BJ (cell line): ENCODE measurements at regions not wholly inside any gene's neighbourhood (a gene's known extent, or its start where the extent isn't known, plus 50 kb on each side); places are given as distances from the start of the nearest gene placed in this dataset.

ENCODE experiments used
- CTCF ChIA-PET: fragments of 350-600 bp; formaldehyde crosslinking; extraction: SDS; loops from one replicate; lab custom pipeline; 2021; ENCODE audit warnings: antibody characterized with exemption, inconsistent platforms; lab: Yijun Ruan, JAX
- POLR2A ChIA-PET: fragments of 300-600 bp; sonication (Branson Sonifier 250); formaldehyde crosslinking; extraction: SDS; loops from one replicate; lab custom pipeline; 2021; ENCODE audit warnings: antibody characterized with exemption; lab: Charles Lee
- DNase-seq: peaks from one replicate; pipeline ENCODE4 v3.0.0-alpha.2; 2011; ENCODE audit warnings: low read depth
- H3K27me3 ChIP-seq: 2 replicates; pipeline ENCODE4 v1.6.0; 2011; ENCODE audit warnings: low read length; ENCODE audit not compliant: control insufficient read depth, insufficient read depth
- H3K36me3 ChIP-seq: 2 replicates; pipeline ENCODE4 v1.5.1; 2011; ENCODE audit warnings: low read length; ENCODE audit not compliant: control insufficient read depth, insufficient read depth
- H3K4me3 ChIP-seq: 2 replicates; pipeline ENCODE4 v1.5.1; 2011; ENCODE audit warnings: low read depth, mild to moderate bottlenecking, control low read depth, low read length
- TF ChIP-seq, protein P1 (sequence below): IDR thresholded peaks from 2 replicates; pipeline ENCODE4 v1.5.1; 2011; ENCODE audit warnings: low read depth, mild to moderate bottlenecking, control low read depth, inconsistent platforms, low read length, moderate library complexity; ENCODE audit not compliant: insufficient read depth

- ChIA-PET POLR2A (no interaction called here), CTCF (no interaction called here)
These were observed 411.0 kb upstream of the AGA start for GRCh38 chr4:177853229-177853628.

DNA sequence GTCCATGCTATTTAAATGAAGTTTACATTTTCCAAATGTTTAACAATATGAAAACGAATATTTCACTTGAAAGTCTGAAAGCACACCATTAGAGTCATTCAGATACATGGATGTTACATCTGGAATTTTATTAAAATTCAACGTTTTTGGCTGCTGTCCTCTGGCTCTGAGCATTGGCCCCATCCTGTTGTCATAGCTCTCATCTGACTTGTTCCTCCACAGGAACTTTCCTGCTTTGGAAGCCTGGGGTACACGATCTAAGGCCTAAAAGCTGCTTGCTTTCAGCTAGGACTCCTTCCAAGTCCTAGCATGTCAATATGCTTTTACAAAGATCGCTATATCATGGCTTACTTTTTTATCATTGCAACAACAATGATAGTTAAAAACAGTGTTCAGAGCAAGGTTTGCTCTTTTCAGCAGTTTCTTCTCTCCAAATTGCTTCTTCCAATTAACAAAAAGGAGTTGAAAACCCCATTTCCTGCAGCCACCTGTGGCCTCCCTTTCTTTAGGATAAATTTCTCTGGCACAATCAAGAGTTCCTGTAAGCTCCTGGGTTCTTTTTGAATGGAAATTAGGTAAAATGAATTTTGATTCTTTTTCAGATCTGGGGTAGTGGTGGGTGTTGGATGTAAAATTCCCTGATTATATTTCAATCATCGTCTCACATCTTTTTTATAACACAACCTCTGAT, 413.4 kb upstream of the AGA start:
- no peak overlapping the region for H3K4me3 ChIP-seq
- DNase-seq = no peak
- no peaks in the 10 kb centered on the region for H3K36me3 ChIP-seq
- POLR2A ChIA-PET = no interaction called here
- TF ChIP-seq, protein P1, sequence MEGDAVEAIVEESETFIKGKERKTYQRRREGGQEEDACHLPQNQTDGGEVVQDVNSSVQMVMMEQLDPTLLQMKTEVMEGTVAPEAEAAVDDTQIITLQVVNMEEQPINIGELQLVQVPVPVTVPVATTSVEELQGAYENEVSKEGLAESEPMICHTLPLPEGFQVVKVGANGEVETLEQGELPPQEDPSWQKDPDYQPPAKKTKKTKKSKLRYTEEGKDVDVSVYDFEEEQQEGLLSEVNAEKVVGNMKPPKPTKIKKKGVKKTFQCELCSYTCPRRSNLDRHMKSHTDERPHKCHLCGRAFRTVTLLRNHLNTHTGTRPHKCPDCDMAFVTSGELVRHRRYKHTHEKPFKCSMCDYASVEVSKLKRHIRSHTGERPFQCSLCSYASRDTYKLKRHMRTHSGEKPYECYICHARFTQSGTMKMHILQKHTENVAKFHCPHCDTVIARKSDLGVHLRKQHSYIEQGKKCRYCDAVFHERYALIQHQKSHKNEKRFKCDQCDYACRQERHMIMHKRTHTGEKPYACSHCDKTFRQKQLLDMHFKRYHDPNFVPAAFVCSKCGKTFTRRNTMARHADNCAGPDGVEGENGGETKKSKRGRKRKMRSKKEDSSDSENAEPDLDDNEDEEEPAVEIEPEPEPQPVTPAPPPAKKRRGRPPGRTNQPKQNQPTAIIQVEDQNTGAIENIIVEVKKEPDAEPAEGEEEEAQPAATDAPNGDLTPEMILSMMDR = no peak
- CTCF ChIA-PET = no interaction called here
- no peaks in the 10 kb centered on the region for H3K27me3 ChIP-seq

More at GRCh38 chr4:177853229-177853628, 411.0 kb upstream of the AGA start:
- H3K36me3 ChIP-seq = no peaks in the 10 kb centered on the region
- TF ChIP-seq, protein P1 = no peak
- no peak for DNase-seq
- no peaks in the 10 kb centered on the region for H3K27me3 ChIP-seq
- H3K4me3 ChIP-seq = no peak overlapping the region

DNA sequence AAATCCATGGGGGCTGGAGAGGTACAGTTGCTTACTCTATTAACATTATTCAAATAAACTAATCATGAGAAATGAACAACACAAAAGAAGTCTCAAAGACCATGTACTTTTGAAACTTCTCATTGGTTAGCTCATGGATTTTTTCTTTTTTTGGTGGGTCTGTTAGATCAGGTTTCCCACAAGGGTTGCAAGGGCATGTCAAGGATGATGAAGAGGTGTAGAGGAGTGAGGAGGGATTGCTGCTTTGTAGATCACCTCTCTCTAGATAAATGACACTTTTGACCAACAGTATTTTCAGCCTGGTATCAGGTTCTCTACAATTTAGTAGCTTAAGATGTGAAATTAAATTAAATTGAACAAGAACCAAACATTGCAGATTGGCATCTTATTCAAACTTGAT, 417.9 kb upstream of the AGA start:
- TF ChIP-seq, protein P1 = no peak
- ChIA-PET CTCF (no interaction called here), POLR2A (no interaction called here)

DNA sequence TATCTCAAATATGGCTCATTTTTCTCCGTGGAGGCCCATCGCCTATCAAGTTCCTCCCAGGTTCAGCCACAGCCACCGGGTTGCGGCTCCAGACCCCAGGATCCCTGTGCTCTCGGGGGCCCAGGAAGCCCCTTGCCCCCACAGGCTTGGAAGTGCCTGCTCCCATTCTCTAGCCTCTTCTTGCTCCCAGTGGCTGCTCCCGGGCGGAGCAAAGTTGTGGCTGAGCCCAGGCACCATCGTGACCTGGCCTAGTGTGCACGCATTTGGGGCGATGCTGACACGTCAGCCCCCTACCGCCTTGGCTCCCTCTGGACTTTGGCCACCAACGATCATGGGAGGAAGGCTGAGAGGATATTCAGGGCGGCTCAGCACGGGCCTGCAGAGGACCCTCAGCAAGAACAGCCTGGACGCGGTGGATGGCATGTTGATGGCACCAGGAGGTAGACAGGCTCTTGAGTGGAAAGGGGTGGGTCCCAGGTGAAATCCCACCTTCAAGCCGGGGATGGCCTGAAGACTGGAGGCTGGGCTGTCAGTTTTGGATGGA, 419.4 kb upstream of the AGA start:
- Histone ChIP-seq H3K27me3 (no peaks in the 10 kb centered on the region), H3K4me3 (no peak overlapping the region), H3K36me3 (no peaks in the 10 kb centered on the region)
- ChIA-PET CTCF (no interaction called here), POLR2A (no interaction called here)
- TF ChIP-seq, protein P1 = no peak
- no peak for DNase-seq

More for the DNA sequence above, 417.9 kb upstream of the AGA start:
- H3K27me3 ChIP-seq = no peaks in the 10 kb centered on the region
- no peak for DNase-seq
- no peaks in the 10 kb centered on the region for H3K36me3 ChIP-seq
- no peak overlapping the region for H3K4me3 ChIP-seq

DNA sequence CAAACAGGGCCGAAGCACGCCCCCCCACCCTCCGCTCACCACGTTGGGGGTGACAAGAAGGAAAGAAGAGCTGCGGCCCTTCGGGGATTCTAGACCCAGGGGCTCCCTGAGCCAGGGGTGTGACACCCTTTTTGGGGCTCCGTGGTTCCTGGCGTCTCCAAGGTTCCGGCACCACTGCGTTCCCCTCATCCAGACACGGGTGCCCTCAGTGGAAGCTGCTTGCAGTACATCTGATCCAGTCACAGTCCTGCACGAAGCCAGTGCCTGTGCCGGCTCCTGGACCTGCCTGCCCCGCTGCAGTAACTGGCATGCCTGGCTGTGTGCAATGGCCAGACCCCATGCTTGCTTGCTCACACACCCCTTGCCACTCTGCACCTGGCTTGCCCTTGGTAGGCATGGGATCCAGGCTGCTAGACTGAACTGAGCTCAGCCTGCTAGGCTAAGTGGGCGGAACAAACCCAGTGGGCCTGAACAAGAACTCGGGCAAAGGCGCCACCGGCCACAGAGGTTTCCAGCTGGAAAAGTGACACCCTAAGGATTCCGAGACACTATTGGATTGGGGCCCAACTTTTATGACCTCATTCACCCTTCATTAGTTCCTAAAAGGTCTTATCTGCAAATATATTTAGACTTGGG, 420.4 kb upstream of the AGA start:
- POLR2A ChIA-PET = no interaction called here

More for the DNA sequence above, 420.4 kb upstream of the AGA start:
- no peak overlapping the region for H3K4me3 ChIP-seq
- TF ChIP-seq, protein P1 = no peak
- no peak for DNase-seq
- H3K27me3 ChIP-seq = no peaks in the 10 kb centered on the region
- CTCF ChIA-PET = no interaction called here
- no peaks in the 10 kb centered on the region for H3K36me3 ChIP-seq
